Liver (tissue), 3 donors: ENCODE measurements at regions not wholly inside any gene's neighbourhood (a gene's known extent, or its start where the extent isn't known, plus 50 kb on each side); places are given as distances from the start of the nearest gene placed in this dataset.

Source experiments
- EGR1 ChIP-seq, 2 donors: IDR thresholded peaks; 2 replicates each; pipeline ENCODE4 v1.6.1; 2016 to 2018; ENCODE audit warnings: antibody characterized with exemption in 2 of 2, low read depth in 2 of 2
- GABPA ChIP-seq, 2 donors: IDR thresholded peaks in 1 of 2; conservative IDR thresholded peaks in 1 of 2; 2 replicates each; pipeline ENCODE4 v1.6.1; 2016; ENCODE audit warnings: antibody characterized with exemption in 2 of 2, mild to moderate bottlenecking in 1 of 2, moderate library complexity in 1 of 2
- JUND ChIP-seq, 2 donors: IDR thresholded peaks; 2 replicates each; pipeline ENCODE4 v1.6.1; 2016; ENCODE audit warnings: antibody characterized with exemption in 2 of 2
- RAD21 ChIP-seq, 2 donors: IDR thresholded peaks; 2 replicates each; pipeline ENCODE4 v1.6.1; 2016; ENCODE audit warnings: antibody characterized with exemption in 2 of 2, mild to moderate bottlenecking in 2 of 2
- REST ChIP-seq: IDR thresholded peaks from 2 replicates; pipeline ENCODE4 v1.6.1; 2016; ENCODE audit warnings: antibody characterized with exemption, mild to moderate bottlenecking
- RXRA ChIP-seq, 2 donors: IDR thresholded peaks; 2 replicates each; pipeline ENCODE4 v1.6.1; 2017 to 2018; ENCODE audit warnings: antibody characterized with exemption in 2 of 2, mild to moderate bottlenecking in 1 of 2
- TAF1 ChIP-seq: conservative IDR thresholded peaks from 2 replicates; pipeline ENCODE4 v1.6.1; 2016; ENCODE audit warnings: antibody characterized with exemption, mild to moderate bottlenecking
- YY1 ChIP-seq: IDR thresholded peaks from 2 replicates; pipeline ENCODE4 v1.6.1; 2016; ENCODE audit warnings: antibody characterized with exemption, mild to moderate bottlenecking
- TF ChIP-seq, protein P1 (sequence below): IDR thresholded peaks from 2 replicates; pipeline ENCODE4 v1.6.1; 2016; ENCODE audit warnings: antibody characterized with exemption
- TF ChIP-seq, protein P2 (sequence below): fragments of 150-350 bp; IDR thresholded peaks from 2 replicates; pipeline ENCODE4 v1.5.1; 2017; ENCODE audit warnings: improper control_type of control experiment, low read depth, low read length; ENCODE audit not compliant: missing input control
- TF ChIP-seq, protein P3 (sequence below): IDR thresholded peaks from 2 replicates; pipeline ENCODE4 v1.6.1; 2016; ENCODE audit warnings: antibody characterized with exemption
- donor health status: healthy.
- donor health status: healthy.

DNA sequence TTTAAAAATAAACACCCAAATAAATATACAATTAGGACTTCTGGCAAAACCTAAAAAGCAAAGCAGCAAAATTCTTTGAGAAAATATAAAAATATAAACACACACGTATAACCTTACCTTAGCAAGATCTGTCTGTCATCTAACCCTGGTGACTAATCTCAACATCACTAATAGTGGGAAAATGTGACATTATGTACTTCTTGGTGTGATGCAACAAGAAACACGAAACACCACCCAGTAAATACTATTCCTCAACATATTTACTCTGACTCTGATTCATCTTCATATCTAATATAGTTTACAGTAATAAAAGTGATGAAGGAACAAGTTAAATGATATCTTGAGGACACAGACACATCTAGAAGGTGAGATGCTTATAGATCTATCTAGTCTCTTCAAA lies 332.6 kb upstream of the MANEA start:
- TF ChIP-seq, protein P1, sequence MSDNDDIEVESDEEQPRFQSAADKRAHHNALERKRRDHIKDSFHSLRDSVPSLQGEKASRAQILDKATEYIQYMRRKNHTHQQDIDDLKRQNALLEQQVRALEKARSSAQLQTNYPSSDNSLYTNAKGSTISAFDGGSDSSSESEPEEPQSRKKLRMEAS: no peak
- TF ChIP-seq, protein P2, sequence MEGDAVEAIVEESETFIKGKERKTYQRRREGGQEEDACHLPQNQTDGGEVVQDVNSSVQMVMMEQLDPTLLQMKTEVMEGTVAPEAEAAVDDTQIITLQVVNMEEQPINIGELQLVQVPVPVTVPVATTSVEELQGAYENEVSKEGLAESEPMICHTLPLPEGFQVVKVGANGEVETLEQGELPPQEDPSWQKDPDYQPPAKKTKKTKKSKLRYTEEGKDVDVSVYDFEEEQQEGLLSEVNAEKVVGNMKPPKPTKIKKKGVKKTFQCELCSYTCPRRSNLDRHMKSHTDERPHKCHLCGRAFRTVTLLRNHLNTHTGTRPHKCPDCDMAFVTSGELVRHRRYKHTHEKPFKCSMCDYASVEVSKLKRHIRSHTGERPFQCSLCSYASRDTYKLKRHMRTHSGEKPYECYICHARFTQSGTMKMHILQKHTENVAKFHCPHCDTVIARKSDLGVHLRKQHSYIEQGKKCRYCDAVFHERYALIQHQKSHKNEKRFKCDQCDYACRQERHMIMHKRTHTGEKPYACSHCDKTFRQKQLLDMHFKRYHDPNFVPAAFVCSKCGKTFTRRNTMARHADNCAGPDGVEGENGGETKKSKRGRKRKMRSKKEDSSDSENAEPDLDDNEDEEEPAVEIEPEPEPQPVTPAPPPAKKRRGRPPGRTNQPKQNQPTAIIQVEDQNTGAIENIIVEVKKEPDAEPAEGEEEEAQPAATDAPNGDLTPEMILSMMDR: no peak
- no peak for TF ChIP-seq RAD21 (IDR thresholded peaks at IDR 0.05)
- no peak for TF ChIP-seq TAF1
- TF ChIP-seq EGR1 (IDR thresholded peaks at IDR 0.05; ENCODE audit: low read depth in 2 of 2): no peak
- TF ChIP-seq JUND (IDR thresholded peaks at IDR 0.05): no peak
- no peak for TF ChIP-seq RXRA (IDR thresholded peaks at IDR 0.05)
- TF ChIP-seq YY1: no peak
- no peak for TF ChIP-seq REST
- no peak for TF ChIP-seq GABPA (IDR thresholded peaks at IDR 0.05 in 1 of 2, conservative IDR thresholded peaks at IDR 0.05 in 1 of 2)
- TF ChIP-seq, protein P3, sequence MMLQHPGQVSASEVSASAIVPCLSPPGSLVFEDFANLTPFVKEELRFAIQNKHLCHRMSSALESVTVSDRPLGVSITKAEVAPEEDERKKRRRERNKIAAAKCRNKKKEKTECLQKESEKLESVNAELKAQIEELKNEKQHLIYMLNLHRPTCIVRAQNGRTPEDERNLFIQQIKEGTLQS: no peak
